Urinary bladder (tissue), 3 donors: ENCODE measurements at regions not wholly inside any gene's neighbourhood (a gene's known extent, or its start where the extent isn't known, plus 50 kb on each side); places are given as distances from the start of the nearest gene placed in this dataset.

ENCODE experiments used
- DNase-seq: peaks from one replicate; pipeline ENCODE4 v3.0.0-alpha.2; 2015; ENCODE audit errors: extremely low spot score
- H3K27ac ChIP-seq: one replicate; pipeline ENCODE4 v1.5.1; 2013; ENCODE audit warnings: low read depth, mild to moderate bottlenecking, moderate library complexity
- H3K36me3 ChIP-seq: one replicate; pipeline ENCODE4 v1.6.1; 2013; ENCODE audit warnings: mild to moderate bottlenecking, moderate library complexity; ENCODE audit not compliant: insufficient read depth
- H3K4me1 ChIP-seq: one replicate; pipeline ENCODE4 v1.6.1; 2013; ENCODE audit warnings: mild to moderate bottlenecking, moderate library complexity; ENCODE audit not compliant: insufficient read depth
- H3K4me3 ChIP-seq: one replicate; pipeline ENCODE4 v1.5.1; 2013; ENCODE audit warnings: low read depth, low read length
- WGBS: extraction: QIAGEN DNeasy Blood & Tissue Kit; methylation state at CpG from one replicate; pipeline ENCODE4 v1.1.7; 2013; 5-methylcytosine and 5-hydroxymethylcytosine counted together
- donor health status: healthy with polysubstance abuse.
- donor health status: healthy.

DNA sequence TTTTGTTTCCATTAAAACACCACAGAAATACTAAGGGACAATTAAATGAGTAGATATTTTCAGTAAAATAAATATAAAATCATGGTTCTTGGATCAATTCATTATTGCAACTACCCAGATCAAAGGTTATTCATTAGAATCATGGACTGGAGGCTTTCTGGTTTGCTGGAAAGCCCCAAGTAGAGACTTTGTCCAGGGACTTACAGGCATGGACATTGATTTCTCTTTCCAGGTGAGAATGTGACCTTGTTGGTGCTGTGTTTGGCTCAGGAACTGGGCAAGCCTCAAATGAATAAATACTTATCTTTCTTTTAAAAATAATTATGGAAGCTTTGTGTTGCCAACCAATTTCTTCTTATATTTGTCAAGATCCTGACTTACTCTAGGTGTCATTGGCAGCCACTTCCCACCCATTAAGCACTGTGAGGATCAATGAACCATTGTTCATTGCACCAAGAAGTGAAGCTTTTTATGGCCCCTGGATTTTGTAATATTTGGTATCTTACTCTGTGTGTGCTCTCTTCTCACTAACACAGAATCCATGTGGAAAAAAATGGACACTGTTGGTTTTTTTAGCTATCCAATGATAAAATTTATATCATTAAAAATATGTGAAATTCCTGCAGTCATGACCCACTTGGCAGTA is 205.8 kb upstream of the NRXN1 start:
- Histone ChIP-seq H3K36me3 (no peaks in the 10 kb centered on the region), H3K27ac (no peak overlapping the region), H3K4me3 (no peak overlapping the region), H3K4me1 (no peaks in the 10 kb centered on the region)
- DNase-seq, result no peak

DNA sequence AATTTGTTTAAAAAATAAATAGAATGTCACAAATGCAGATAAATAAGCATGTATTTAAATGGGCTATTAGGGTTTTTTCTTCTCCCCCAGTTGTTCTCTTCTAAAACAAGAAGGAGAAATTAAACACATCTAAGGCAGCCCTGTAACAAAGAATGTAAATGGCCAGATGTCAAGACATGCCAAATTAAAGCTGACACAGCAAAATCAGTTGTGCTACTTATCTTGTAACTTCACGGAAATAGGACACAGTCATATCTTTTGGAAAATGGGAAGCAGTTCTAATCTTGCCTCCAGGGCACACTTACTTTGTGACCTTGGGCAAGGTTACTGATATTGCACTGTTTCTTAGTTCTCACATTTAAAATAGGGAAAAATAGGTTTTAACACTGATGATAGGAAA is 200.1 kb upstream of the NRXN1 start:
- no peaks in the 10 kb centered on the region for H3K4me1 ChIP-seq
- 48% methylated on average over 1 of the region's 1 CpG for WGBS
- no peaks in the 10 kb centered on the region for H3K36me3 ChIP-seq
- no peak overlapping the region for H3K27ac ChIP-seq
- no peak overlapping the region for H3K4me3 ChIP-seq
- no peak for DNase-seq

DNA sequence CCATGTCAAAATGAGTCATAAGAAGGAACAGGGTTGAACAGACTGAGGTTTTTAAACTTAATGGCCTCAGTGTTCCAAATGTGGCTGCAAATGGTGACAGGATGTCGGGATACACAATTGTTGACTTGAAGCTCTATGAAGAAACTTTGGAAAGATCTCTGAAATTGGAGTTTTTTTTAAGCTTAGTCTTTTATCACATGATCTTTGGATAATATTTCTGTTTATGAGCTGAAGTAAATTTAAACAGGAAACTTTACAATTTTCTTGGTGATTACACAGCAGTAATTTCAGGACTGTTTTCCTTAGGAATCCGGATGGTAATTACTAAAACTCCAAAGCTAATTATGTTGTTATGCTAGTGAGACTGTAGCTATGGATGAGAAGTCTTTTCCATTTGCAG is 199.1 kb upstream of the NRXN1 start:
- H3K4me3 ChIP-seq, result no peak overlapping the region
- H3K36me3 ChIP-seq, result no peaks in the 10 kb centered on the region
- no peak overlapping the region for H3K27ac ChIP-seq
- no peak for DNase-seq
- WGBS, result 57% methylated on average over 2 of the region's 2 CpGs
- no peaks in the 10 kb centered on the region for H3K4me1 ChIP-seq

DNA sequence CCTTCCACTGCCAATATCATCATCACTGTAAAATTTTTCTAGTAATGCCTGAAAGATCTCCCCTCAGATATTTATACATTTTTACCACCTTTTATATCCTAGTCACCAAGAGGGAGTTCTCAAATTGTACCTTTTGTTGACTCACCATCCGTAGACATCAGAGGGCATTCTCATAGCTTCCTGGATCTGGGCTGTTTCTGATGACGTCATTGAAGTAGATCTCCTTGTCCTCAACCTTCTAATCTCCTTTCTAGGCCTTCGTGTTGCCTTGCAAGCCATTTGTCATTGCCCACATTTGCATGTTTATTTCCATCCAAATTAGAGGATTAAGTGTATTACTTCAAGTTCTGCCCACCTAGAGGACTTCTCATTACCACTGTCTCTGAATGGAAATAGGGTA is 193.4 kb upstream of the NRXN1 start:
- no peak overlapping the region for H3K27ac ChIP-seq
- no peaks in the 10 kb centered on the region for H3K4me1 ChIP-seq
- no peaks in the 10 kb centered on the region for H3K36me3 ChIP-seq
- 77% methylated on average over 3 of the region's 3 CpGs for WGBS
- H3K4me3 ChIP-seq, result no peak overlapping the region
- no peak for DNase-seq

DNA sequence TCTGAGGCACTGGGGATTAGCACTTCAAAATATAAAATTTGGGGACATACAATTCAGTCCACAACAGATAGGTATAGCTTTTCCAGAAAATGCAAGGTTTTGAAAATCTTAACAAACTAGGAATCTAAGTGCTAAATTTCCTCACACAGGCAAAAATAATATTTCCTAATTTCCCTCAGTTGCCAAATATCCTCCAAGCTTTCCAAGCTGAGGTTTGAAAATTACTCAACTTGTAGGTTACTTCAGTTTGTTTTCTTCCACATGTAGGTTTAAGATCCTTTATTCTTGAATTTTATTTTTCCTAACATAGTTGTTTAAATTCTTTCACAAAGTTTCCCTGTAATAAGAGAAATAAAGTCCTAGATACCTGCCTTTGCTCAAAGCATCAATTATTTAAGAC is 192.9 kb upstream of the NRXN1 start:
- Histone ChIP-seq H3K4me3 (no peak overlapping the region), H3K4me1 (no peaks in the 10 kb centered on the region), H3K36me3 (no peaks in the 10 kb centered on the region), H3K27ac (no peak overlapping the region)
- no peak for DNase-seq

DNA sequence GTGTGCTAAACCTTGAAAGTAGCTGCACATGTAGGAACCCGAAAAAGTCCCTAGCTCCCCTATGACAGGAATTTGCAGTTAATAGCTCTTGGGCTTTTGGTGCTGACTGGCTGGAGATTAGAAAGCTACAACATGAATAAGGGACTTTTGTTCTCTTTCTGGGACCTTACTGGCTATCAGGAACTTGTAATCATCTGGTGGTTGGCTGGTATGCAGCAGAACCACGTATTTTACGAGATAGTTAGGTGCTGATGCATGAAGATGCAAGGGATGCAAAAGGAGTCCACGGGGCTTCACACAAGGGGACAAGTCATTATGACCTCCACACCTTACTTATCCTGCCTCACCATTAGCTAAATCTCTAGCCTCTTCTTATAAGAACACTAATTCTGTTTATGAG is 190.2 kb upstream of the NRXN1 start:
- Histone ChIP-seq H3K27ac (no peak overlapping the region), H3K4me1 (no peaks in the 10 kb centered on the region), H3K36me3 (no peaks in the 10 kb centered on the region), H3K4me3 (no peak overlapping the region)
- no peak for DNase-seq
- 81% methylated on average over 4 of the region's 4 CpGs for WGBS

DNA sequence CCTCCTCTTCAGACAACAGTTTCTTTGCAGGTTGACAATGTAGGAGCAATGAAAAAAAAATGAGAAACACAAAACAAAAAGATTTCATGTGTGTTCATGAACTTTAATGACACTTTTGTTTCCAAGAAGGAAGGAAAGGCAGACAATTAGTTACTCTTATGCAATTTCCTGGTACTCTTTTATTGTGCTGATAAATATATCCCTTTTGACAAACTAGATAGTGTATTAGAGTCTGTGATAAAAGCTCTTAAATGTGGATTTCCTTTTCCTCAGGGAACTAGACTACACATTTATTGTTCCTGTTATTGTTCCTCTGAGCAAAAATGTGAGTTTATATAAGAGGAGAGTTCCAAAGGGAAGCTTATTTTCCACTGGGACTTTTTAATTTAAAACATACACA is 188.7 kb upstream of the NRXN1 start:
- H3K4me1 ChIP-seq, result no peaks in the 10 kb centered on the region
- DNase-seq, result peak; percentile 15
- H3K36me3 ChIP-seq, result no peaks in the 10 kb centered on the region
- no peak overlapping the region for H3K4me3 ChIP-seq
- H3K27ac ChIP-seq, result no peak overlapping the region

DNA sequence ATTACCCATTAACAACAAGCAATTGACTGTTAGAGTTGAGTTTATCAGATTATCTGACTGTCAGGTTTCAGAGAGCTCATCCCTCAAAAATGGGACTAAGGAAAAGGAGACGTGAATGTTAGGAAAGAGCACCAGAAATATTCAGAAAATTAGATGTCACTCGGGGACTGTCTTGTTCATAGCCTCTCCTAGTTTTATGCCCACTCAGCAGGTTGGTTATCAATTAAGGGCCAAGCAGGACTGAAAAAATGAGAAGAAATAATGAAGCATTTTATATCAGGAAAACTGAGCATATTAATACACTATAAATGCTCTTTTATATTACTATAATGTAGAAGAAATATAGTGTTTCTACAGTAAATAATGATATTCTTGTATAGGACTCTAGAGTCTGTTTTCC is 188.1 kb upstream of the NRXN1 start:
- WGBS, result 87% methylated on average over 2 of the region's 2 CpGs
- Histone ChIP-seq H3K4me3 (no peak overlapping the region), H3K36me3 (no peaks in the 10 kb centered on the region), H3K4me1 (no peaks in the 10 kb centered on the region), H3K27ac (no peak overlapping the region)
- no peak for DNase-seq

DNA sequence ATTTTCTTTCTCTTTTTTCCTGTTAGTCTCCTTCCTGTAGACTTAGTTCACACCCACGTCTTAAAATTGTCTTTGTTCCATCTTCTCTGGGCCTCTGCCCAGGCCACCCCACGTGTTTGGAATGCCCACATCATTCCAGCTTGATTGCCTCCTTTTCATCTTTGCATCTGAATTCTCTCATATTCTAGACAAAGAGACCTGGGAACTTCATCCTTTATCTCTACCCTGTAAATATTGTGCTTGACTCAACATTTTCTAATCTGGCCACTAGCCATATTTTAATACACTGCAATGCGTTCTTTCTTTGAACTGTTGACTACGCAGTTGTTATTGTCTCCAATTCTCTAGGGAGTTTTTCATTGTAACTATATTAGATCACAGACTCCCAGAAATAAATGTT is 187.5 kb upstream of the NRXN1 start:
- DNase-seq, result no peak
- Histone ChIP-seq H3K27ac (no peak overlapping the region), H3K4me1 (no peaks in the 10 kb centered on the region), H3K36me3 (no peaks in the 10 kb centered on the region), H3K4me3 (no peak overlapping the region)
- 27% methylated on average over 4 of the region's 4 CpGs for WGBS

DNA sequence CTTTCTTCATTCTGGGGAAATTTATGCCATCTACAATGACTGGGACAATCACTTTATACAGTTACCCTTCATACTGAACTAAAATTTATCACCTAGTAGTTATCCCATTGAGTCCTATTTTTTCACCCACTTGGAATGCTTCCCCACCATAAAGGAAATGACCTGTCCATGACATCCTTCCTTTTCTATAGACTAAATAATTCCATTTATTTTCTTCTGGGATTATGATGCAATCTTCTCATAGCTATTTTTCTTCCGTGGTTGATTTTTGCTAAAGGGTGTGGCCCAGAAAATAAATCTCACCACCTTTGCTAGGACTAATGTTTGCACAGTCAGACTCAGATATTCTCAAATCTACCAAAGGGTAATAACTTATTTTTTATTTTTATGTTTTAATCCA is 186.1 kb upstream of the NRXN1 start:
- H3K27ac ChIP-seq, result no peak overlapping the region
- H3K36me3 ChIP-seq, result no peaks in the 10 kb centered on the region
- H3K4me1 ChIP-seq, result no peaks in the 10 kb centered on the region
- DNase-seq, result no peak
- H3K4me3 ChIP-seq, result no peak overlapping the region
- 69% methylated on average over 1 of the region's 1 CpG for WGBS

DNA sequence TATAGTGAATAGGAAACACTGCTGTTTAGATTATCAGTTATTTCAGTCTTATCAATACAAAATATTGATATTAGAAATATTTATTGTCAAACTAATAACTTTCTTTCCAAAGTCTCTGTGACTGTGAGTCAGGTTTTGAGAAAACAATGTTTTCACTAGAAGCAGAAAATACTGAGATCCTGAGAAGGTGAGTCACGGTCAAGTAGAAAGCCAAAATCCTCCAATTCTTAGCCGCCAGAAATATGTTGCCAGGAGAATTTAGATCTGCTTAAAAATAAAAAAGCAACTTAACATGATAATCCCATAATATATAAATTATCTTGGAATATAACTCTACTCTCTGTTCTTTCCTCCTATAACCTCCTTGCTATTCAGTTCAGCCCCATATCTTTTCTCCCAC is 181.9 kb upstream of the NRXN1 start:
- no peak overlapping the region for H3K4me3 ChIP-seq
- no peaks in the 10 kb centered on the region for H3K36me3 ChIP-seq
- no peak overlapping the region for H3K27ac ChIP-seq
- no peak for DNase-seq
- 93% methylated on average over 2 of the region's 2 CpGs for WGBS
- H3K4me1 ChIP-seq, result no peaks in the 10 kb centered on the region

DNA sequence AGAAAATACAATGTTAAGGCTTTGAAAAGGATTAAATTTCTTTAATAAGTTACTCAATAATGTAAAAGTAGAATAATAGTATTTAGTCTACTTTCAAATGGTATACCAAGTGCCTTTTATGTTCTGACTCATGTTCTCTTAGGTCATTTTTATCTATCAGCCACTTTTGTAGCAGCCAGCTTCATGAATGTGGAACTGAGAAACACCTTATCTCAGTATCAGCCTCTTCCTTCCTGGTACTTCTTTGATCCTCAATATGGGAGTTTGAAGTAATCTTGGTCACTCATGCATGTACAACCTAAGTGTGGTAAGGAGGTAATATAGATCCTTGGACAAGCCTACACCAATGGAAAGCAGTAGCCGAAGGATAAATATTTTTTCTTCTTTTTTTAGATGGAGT is 180.4 kb upstream of the NRXN1 start:
- WGBS, result 92% methylated on average over 1 of the region's 1 CpG
- no peaks in the 10 kb centered on the region for H3K36me3 ChIP-seq

DNA sequence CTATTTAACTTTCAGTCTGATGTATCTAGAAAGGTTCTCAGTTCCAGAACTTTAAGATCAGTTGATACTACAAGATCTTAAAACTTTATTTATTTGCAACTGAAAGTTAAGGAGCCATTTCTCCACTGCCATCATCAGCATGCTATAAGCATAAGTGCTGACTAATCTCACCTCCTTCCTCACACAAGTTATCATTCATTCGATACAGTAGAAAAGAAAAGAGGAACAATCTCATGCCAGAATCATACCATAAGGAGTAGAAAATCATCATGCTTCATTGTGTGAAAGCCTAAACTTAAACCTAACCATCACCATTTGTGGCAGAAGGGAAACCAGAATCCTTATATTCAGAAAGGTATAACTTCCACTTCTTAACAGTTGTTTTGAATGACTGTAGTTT is 176.6 kb upstream of the NRXN1 start:
- H3K27ac ChIP-seq, result no peak overlapping the region
- H3K4me3 ChIP-seq, result no peak overlapping the region
- DNase-seq, result no peak
- H3K36me3 ChIP-seq, result no peaks in the 10 kb centered on the region
- WGBS, result 53% methylated on average over 1 of the region's 1 CpG
- no peaks in the 10 kb centered on the region for H3K4me1 ChIP-seq

More for the DNA sequence above, 180.4 kb upstream of the NRXN1 start:
- H3K4me3 ChIP-seq, result no peak overlapping the region
- H3K27ac ChIP-seq, result no peak overlapping the region
- no peak for DNase-seq
- no peaks in the 10 kb centered on the region for H3K4me1 ChIP-seq

DNA sequence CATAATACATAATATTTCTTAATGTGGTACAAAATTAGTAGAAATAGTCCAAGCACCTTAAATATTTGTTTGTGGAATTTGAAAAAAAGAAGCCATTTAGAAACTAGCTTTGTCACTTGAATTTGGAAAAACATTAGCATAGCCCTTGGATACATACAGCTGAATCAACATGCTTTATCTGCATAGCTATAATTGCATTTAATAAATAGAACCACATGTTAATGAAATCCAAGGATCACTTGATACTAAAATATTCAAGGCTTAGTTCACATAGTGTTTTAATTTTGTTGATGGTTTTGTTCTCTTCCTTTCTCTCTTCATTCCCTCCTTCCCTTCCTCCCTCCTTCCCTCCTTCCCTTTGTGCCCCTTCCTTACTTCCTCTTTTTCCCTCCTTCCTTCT is 169.4 kb upstream of the NRXN1 start:
- H3K27ac ChIP-seq, result no peak overlapping the region
- no peaks in the 10 kb centered on the region for H3K36me3 ChIP-seq
- no peaks in the 10 kb centered on the region for H3K4me1 ChIP-seq
- no peak overlapping the region for H3K4me3 ChIP-seq
- no peak for DNase-seq

DNA sequence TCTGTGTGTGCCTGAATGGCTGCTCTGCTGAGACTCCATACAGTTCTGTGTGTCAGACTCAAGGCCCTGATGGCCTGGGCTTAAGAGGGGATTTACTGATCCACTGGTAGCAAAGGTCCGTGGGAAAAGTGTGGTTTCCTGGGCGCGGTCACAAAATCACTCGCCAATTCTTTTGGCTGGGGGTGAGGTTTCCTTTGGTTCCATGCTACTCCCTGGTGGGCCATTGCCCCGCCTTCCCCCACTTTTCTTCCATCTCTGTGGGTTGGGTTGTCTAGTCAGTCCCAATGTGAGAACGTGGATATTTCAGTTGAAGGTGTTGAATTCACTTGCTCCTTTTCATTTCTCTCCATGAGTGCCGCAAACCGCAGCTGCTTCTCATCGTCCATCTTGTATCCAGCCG is 162.7 kb upstream of the NRXN1 start:
- no peaks in the 10 kb centered on the region for H3K36me3 ChIP-seq
- 94% methylated on average over 10 of the region's 10 CpGs for WGBS
- DNase-seq, result no peak
- H3K4me3 ChIP-seq, result no peak overlapping the region
- no peak overlapping the region for H3K27ac ChIP-seq
- no peaks in the 10 kb centered on the region for H3K4me1 ChIP-seq
